Right hindlimb (tissue), 1 donor: ENCODE measurements at regions not wholly inside any gene's neighbourhood (a gene's known extent, or its start where the extent isn't known, plus 50 kb on each side); places are given as distances from the start of the nearest gene placed in this dataset.
"Not testable (repeated sequence)": the region's sequence is repeated elsewhere in the genome, so short reads cannot be mapped to it uniquely, and the experiment has no call there.

Experiments
- DNase-seq: peaks from one replicate; pipeline ENCODE4 v3.0.0-alpha.2; 2018

DNA sequence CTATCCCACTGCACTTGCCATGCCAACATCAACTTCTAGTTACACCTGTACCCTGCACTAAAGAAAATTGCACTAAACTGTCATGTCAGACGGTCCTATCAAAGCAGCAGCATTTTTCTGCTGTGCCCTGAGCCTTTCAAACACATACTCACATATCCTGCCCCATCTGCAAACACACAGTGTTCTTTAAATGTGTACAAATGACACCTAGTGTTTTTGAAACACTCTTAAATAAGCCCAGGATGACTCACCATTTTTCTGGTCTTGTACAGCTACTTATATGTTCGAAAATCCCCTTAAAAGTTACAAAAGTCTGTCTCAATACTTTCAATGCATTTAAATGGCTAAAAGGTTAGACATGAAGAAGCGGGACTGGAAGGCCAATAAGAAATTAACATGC lies 346.7 kb upstream of the PPARGC1A start:
- DNase-seq, result no peak

DNA sequence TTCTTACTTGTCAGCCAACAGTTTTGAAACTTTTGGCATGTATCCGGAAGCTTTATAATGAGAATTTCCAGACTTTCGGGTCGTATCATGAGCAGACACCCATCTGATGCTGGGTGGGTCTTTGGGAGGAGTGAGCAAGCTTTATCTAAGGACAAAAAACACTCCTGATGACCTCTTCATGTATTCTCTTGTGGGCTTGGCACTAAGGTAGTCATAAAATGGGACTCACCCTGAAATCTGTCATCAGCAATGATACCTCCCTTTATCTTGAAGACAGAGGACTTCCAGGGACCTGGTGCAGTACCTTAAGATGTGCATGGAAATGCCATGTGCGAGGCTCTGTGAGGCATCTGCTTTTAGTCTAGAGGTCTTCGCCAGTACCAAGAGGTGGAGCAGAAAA lies 346.3 kb upstream of the PPARGC1A start:
- no peak for DNase-seq

DNA sequence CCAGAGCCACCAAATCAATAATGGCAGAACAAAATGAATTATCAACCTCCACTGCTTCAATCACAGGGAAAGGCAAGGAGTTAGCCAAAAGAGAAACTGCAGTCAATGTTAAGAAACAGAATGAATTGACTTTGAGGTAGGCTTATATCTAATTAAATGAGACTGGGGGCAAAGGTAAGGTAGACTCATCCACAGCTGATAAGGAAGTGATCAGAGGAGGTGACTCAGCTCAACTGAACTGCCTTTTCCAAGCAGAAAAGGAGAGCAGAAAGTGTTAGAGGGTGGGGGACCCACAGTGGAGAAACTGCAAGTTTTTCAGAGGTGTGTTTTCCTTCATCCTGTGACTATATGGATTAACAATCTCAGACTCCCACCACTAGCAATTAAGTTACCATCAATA lies 345.8 kb upstream of the PPARGC1A start:
- no peak for DNase-seq

DNA sequence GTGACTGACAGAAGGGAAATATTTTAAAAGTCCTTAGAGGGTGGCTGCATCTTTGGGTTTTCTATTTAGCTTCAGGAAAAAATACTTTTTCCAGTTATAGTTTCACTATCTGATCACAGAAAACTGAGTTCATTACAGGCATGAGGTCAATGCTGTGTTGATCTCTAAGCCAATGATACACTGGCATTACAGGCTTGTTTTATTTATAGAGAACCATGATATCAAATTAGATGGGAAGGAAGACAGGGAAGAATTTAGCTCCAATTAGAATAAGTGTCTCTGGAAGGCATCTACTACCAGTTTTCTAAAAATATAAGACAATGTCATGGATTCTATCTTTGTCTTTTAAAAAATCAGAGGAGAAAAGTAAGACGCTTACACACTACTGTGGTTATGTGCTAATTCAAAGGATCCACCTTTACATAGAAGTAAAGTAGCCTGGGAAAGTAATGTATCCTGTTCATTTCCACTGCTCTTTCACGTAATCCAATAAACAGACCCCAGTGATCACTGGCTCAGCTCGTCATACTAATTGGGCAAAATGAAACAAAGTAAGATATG lies 344.5 kb upstream of the PPARGC1A start:
- DNase-seq, result no peak

DNA sequence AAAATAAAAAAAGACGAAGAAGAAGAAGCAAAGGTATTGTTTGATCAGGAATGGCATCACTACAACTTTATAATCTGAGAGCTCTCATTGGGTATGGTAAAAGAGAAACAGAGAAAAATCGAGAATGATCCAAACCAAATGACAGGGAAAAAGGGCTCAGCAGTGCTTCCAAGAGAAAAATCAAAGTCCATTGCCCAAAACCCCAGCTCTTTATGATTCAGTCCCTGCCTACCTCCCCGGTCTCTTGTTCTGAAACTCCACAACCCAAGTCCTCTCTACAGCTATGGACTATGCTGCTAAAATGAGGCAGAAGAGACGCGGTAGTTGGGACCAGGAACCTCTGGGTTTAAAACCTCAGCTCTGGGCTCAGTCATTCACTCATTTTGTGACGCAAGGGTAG lies 341.1 kb upstream of the PPARGC1A start:
- DNase-seq, result no peak

DNA sequence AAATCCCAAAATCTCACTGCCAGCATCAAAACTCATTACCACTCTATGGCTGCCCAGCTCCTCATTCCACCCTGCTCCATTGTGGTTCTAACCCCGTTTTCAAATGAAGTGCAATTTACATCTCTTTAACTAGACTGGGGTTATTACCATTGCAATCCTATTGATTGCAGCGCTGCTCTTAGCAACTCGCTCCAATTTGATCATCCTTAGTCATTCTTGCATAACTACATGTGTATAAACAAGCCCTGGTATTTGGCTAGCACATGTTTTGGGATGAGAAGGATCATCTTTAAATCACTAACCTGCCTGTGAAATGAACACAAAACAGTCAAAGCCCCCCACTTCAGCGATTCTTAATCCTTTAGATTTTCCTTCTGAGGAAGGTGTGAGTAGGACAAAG lies 340.1 kb upstream of the PPARGC1A start:
- DNase-seq, result no peak

DNA sequence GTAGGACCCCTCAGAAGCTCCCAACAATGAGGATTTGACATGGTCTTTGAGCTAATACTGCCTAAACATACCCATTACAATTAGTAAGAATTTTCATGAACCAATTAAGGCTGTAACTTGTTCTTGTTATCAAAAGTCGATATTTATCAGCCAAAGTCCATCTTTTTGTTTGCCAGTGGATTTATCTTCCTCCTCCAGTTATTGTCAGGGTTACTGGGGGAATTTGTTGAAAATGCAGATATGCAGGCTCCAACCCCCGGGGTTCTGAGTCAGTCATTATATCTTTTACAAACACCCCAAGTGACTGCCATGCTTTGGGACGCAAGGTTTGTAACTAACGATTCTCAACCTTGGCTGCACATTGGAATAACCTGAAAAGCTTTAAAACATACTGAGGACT lies 338.8 kb upstream of the PPARGC1A start:
- DNase-seq, result no peak

DNA sequence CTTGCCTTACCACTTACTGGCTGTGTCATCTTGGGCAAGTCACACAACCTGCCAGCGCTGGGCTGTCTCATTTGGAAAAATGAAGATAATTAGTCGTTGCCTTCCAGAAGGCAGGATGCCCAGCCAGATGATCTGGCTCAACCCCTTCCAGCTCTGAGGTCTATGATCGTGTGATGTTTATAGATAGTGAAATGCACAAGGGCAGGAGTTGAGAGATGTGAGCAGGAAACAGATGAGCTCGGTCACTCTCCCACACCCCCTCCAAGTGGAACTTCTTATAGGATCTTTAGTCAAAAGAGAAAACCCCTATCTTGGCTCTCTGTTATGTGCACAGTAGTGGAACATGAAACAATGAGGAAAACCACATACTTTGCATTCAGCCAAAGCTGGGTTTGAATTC lies 336.8 kb upstream of the PPARGC1A start:
- no peak for DNase-seq

DNA sequence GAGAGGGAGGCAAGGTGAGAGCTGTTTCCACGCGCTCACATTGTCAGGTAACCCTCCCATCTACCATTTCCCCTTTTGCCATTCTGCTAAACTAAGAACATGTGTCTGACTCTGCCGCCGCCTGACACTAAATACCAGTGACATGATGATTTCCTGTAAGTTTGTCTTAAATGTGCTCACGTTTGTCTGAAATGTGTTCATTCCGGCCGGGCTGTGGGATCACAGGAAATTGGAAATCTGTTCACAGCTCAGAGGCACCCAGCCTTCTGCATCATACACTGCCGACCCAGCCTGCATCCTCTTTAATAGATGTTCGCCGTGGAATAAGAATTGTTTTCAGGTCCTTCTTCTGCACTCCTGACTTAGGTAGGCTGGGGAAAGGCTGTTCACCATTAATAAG lies 336.2 kb upstream of the PPARGC1A start:
- no peak for DNase-seq

DNA sequence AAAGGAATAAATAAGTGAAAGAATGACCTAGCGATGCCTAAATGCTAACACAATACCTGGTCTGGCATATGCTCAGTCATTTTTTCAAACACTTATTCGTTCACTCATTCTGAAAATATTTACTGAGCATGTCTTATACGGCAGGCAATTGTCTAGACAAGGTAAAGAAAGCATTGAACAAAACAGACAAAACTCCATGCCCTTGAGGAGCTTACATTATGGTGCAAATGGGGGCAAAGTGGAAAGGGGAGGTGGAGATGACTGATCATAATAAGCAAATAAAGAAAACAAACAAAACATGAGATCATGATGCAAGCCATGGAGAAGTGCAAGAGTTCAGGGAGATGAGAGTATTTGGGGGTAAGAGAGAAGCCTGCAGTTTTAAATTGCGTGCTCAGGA lies 334.6 kb upstream of the PPARGC1A start:
- no peak for DNase-seq

DNA sequence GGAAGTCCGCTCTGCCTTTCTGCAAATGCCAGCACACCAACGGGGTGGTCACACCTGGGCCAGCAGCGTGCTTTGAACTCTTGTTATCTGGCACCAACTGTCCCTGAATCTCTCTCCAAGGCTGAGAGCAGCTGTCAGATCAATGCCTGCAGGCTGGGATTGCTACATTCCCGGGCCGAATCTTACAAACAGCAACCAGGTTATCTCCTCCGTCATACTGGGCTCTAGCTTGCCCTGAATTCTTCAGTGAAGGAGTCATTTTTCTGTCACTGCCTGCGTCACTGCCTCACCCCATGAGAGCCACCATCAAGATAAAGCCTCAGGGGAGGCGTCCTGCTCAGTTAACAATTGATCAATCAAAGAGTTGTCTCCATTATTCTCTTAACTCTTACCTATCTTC lies 329.4 kb upstream of the PPARGC1A start:
- DNase-seq, result no peak

DNA sequence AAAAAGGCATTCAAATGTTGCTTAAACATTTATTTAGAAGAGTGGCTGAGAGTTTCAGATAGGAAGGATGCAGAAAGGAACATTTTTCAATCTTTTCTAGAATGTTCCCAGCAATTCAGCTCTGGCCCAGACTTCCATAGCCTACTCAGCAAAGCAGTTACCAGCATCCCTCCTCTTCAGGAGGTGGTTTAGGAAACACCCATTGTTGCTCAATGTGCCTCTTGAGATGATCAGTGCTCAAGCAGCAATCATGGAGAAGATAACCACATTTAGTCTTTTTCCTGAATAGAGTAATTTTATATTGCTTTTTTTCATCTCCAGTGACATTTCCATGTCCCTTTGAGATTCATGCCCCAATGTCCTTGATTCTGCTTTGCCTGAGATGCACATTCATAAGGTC lies 328.7 kb upstream of the PPARGC1A start:
- DNase-seq, result no peak

DNA sequence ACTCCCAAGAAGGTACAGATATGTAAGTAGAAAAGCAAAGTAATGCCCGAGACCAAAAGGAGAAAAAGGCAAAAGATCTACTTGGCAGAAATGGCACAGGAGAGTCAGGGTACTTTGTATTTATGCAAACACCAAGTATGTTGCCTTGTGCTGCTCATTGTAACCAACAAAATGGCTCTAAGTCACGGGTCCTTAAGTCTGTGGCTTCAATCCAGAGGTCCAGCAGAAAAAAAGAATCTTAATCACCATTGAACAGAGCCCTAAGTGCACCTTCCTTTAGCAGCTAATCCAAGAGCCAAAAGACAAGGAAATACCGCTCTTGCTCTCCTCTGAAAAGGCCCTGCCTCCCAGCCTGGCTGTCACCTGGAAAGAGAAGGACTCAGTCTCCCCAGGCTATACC lies 324.9 kb upstream of the PPARGC1A start:
- DNase-seq, result no peak

DNA sequence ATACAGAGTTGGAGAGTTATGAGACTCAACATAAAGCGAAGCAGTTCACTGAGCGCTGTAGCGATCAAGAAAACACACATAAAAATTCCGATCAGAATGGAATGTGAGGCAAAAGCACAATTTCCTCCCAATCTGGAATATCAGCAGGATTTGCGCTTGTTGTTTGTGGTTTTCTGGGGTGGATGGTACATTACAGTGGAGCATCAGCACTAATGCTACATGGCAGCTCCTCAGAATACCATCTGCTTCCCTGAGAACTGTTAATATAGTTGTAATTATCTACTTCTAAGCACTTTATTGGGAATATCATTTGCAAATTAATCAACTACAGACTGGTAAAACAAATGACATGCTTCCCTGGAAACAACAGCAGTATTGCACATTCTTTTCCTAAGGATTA lies 324.1 kb upstream of the PPARGC1A start:
- DNase-seq, result no peak

DNA sequence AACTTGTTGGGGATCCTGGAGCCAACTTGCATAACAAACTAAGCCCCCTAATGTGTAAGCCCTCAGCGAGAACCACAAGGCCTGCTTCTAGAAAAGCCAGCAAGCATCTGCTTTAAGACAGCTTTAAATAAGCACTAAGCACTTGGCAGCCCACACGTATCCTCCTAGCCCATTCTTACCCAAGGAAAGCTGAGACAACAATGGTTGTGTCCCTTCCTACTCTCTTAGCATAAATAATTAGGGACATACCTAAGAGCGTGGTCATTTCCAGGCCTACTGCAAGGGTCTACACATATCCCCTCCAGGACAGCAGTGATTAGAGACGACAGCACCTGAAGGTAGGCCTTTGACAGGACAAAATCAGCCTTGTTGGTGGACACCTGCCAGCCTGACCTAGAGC lies 322.8 kb upstream of the PPARGC1A start:
- DNase-seq, result no peak

DNA sequence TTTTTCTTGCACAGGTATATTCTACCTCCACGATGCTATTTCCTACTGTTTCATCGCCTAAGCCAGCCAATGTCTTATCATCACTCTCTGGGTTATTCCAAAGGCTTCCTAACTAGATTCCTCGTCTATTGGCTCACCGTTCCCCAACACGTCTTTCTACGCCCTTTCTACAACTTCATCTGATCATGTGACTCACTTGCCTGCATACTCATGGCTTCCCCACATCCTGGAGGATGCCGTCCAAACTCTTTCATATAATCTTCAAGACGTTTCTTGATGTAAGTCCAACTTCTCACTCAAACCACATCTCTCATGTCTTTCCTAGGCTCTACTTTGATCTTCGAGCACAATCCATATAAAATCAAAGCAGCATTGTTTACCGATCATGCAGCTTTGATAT lies 322.0 kb upstream of the PPARGC1A start:
- DNase-seq, result no peak

DNA sequence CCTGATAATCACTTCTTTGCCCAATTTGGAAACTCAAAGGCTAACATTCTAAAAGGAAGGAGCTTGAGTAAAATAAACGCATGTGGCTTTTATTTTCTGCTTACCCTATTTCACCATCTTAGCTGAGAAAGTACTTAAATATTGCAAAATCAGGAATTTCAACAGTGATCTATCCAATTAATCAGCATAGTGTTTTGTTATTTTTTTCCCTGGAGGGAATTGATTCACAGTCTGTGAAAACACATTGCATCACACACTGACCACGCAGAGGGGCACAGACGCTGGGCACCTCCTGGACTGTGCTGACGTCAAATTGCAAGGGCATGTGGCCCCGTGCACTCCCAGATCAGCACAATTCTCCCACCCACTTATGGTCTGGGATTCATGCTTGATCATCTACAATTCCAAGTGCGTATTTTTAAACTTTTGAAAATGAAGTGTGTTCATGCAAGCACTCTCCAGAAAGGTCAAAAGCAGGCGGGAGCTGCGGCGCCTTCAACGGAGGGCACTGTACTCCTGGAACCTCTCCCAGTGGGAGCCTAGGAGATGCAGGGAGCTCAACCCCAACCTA lies 320.6 kb upstream of the PPARGC1A start:
- no peak for DNase-seq

DNA sequence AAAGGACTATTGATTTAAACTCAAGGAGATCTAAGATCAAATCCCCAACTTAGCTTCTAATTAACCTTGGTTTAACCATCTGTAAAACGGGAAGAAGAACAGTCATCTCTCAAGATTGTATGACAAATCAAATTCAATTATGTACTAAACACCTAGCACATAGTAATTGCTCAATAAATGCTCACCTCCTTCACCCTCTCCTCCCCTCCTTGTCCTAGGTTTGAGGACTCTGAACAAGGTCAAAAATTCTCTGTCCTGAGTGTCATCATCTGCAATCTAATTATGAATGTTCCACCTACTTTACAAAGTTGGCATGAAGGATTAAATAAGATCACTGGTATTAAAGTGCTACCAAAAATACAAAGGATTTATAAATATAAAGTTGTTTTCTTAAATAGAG lies 320.1 kb upstream of the PPARGC1A start:
- no peak for DNase-seq

DNA sequence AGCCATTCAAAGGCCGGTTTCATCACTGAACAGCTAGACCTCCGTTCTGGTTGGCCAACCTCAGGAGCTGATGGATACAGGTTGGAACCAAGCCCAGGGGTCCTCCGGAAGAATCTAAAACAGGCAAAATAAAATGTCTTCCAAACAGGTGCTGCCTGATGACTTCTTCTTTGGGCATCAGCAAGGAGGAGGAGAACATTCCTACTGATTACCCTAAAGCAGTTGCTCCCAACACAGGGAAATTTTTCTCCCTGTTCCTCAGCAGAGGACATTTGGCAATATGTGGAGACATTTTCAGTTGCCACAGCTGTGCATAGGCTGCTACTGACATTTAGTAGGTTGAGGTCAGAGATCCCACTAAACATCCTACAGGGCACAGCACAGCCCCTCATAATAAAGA lies 319.3 kb upstream of the PPARGC1A start:
- no peak for DNase-seq

DNA sequence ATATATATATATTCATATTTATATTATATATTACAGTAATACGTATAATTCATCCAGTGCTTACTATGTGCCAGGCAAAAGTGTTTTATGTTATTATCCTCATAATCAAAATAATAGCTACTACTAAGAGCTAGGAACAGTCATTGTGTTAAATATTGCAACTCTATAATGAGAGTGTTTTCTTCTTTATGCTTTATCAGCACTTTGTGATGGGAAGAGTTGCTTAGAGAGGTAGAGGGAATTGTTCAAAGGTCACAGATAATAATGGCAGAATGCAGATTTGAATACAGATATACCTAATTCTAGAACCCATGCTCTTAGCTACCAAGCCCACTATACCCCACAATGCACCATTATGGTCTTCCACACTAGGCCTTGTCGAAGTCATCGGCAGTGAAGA lies 318.8 kb upstream of the PPARGC1A start:
- no peak for DNase-seq

DNA sequence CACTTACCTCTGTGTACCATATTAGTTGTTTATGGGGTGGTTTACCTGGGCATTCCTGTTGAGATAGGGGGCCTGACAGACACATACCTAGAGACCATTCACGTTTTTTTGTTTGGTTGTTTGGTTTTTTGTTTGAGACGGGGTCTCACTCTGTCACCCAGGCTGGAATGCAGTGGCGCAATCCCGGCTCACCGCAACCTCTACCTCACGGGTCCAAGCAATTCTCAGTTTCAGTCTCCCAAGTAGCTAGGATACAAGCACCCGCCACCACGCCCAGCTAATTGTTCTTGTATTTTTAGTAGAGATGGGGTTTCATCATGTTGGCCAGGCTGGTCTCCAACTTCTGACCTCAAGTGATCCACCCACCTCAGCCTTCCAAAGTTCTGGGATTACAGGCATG lies 314.9 kb upstream of the PPARGC1A start:
- not testable (repeated sequence) for DNase-seq

DNA sequence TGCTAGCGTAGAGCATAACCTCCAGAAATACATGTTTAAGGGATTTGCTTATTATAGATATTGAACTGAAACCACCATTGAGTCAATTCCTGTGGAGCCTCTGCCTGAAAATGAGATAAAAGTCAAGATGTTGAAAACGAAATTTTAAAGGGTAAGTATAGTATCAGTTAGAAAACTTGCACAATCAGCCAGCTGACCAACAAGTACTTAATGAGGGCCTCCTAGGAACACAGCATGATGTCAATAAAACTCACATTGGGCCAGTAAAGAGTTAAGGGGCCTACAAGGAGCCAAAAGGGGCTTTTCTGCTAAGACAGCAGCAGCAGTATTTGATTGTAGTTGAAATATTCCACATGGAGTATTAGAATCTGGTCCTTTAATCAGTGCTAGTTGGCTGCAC lies 314.1 kb upstream of the PPARGC1A start:
- DNase-seq, result no peak

DNA sequence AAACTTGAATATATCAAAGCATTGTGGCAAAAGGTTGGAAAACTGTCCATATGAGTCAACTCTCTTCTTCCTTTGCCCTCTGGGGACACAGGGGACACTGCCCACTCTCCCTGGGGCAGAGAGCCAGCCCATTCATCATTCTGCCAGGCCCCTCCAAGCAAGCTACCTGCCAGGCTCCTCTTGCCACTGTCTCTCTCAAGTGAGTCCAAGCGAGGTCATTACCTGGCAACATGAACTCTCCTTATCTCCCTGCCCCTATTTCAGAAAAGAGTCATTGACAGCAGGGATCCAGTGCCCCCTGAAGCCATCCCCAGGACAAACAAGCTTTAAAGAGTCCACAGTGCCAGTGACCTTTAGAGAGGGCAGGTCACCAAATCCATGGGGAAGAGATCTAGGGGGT lies 312.7 kb upstream of the PPARGC1A start:
- no peak for DNase-seq

DNA sequence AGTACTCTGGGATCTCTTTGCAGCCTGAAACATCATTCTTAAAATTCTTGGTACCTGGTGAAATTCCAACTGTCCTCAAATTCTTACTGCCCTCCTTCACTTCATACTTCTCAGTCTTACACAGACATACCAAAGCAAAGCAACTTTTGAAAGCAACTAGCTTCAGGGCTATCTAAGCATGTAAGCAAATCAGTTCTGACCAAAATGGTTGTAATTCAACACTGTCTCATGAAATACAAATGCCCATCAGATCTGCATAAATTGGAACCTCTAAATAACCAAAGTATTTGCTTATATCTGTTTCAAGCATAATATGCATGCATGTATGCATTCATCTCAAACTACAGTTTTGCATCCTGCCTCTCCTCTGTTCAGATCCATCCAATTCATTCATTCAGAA lies 308.1 kb upstream of the PPARGC1A start:
- no peak for DNase-seq

DNA sequence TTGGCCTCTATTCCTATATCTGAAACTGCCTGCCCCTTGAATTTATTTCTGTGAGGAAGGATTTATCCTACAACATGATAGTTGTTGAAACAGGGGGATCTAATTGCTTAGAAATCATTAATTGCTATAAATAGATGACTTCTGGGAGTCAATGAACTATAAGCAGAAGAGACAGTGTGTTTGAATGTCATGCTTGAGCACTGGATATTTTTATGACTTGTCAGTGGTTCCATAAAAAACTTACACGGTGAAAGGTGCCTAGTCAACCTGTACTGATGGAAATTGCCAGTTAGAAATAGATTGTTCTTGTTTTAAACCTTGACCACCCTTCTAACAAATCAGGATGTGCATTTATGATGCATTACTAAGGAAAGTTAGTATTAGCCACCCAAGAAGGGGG lies 306.9 kb upstream of the PPARGC1A start:
- no peak for DNase-seq
